ENCODE measurements at regions not wholly inside any gene's neighbourhood (a gene's known extent, or its start where the extent isn't known, plus 50 kb on each side); places are given as distances from the start of the nearest gene placed in this dataset.
"Not testable (repeated sequence)": the region's sequence is repeated elsewhere in the genome, so short reads cannot be mapped to it uniquely, and the experiment has no call there.

- not testable (repeated sequence) for DNase-seq (ENCODE audit: low read depth)
Measured at GRCh38 chr9:64370344-64370743, 914.7 kb downstream of the FOXD4L5 start.

GRCh38 chr9:64369644-64370043 is 915.4 kb downstream of the FOXD4L5 start:
- not testable (repeated sequence) for DNase-seq (ENCODE audit: low read depth)

- peak; percentile 66 for DNase-seq (ENCODE audit: low read depth)
Measured at GRCh38 chr9:64369114-64369513, 915.9 kb downstream of the FOXD4L5 start.

- not testable (repeated sequence) for DNase-seq (ENCODE audit: low read depth)
Measured at GRCh38 chr9:64368644-64368942, 916.4 kb downstream of the FOXD4L5 start.

GRCh38 chr9:64367826-64368643 is 917.0 kb downstream of the FOXD4L5 start:
- peak; percentile 1 for DNase-seq (ENCODE audit: low read depth)
